Pancreas (tissue), 10 donors: ENCODE measurements at regions not wholly inside any gene's neighbourhood (a gene's known extent, or its start where the extent isn't known, plus 50 kb on each side); places are given as distances from the start of the nearest gene placed in this dataset.
A peak's percentile ranks its signal among the peaks of the same experiment; 100 is the strongest.

Source experiments
- ATAC-seq, 4 donors: fragments of 200-7000 bp; cut with Tn5 transposase; one replicate each; pipeline versions ENCODE4 v1.8.0 to v1.9.1; 2020; ENCODE audit warnings: mild to moderate bottlenecking in 4 of 4, moderate library complexity in 4 of 4
- DNase-seq, 6 donors: peaks; one replicate each; pipeline ENCODE4 v3.0.0-alpha.2; 2020
- FAIRE-seq: peaks from 2 replicates; lab custom pipeline; 2012; peaks lifted over from hg19 to GRCh38; lab: Jason Lieb, UNC
- H3K27ac ChIP-seq, 4 donors: fragments of 200-600 bp; sonication (generic); 1 replicate in 3 of 4; 2 replicates in 1 of 4; pipeline versions ENCODE4 v1.5.0 to v1.8.0; 2020
- H3K27me3 ChIP-seq, 4 donors: fragments of 200-600 bp; one replicate each; pipeline ENCODE4 v1.8.0; 2021
- H3K36me3 ChIP-seq, 3 donors: fragments of 200-600 bp; sonication (generic) in 1 of 3; one replicate each; pipeline versions ENCODE4 v1.5.0 to v1.8.0; 2020 to 2021
- H3K4me1 ChIP-seq, 3 donors: fragments of 200-600 bp; one replicate each; pipeline ENCODE4 v1.8.0; 2021
- H3K4me3 ChIP-seq, 4 donors: fragments of 200-600 bp; sonication (generic) in 2 of 4; one replicate each; pipeline versions ENCODE4 v1.5.0 to v1.8.0; 2020 to 2021
- H3K9me3 ChIP-seq, 4 donors: fragments of 200-600 bp; one replicate each; pipeline ENCODE4 v1.8.0; 2021
- WGBS, 2 donors: extraction: QIAGEN DNeasy Blood & Tissue Kit; methylation state at CpG; one replicate each; pipeline ENCODE4 v1.1.7; 2013; 5-methylcytosine and 5-hydroxymethylcytosine counted together
- intact Hi-C, 3 donors: fragments of 100-400 bp; cut with DNase I; formaldehyde crosslinking; loops; one replicate each; pipeline versions ENCODE4 v1.11.1 to v1.14.2; 2022
- TF ChIP-seq, protein P1 (sequence below), 4 donors: fragments of 200-600 bp; sonication (generic) in 3 of 4; IDR thresholded peaks; one replicate each; pipeline versions ENCODE4 v1.5.0 to v1.8.0; 2021; ENCODE audit warnings: antibody characterized with exemption in 4 of 4
- donor health status: healthy with polysubstance abuse.
- donor health status: DM: no; HTN: no; CAD: no; lungs with moderate emphysema.
- donor health status: DM: no; HTN: no; CAD: no.
- donor health status: control.
- donor health status: control.
- donor health status: Bipolar disorder and iron deficiency.
- donor health status: DM: yes; HTN: yes; CAD: no.
- donor health status: DM: no; HTN: no; CAD: no.
- donor health status: DM: no; HTN: no; CAD: no.
- donor health status: DM: yes; HTN: yes; CAD: no.

DNA sequence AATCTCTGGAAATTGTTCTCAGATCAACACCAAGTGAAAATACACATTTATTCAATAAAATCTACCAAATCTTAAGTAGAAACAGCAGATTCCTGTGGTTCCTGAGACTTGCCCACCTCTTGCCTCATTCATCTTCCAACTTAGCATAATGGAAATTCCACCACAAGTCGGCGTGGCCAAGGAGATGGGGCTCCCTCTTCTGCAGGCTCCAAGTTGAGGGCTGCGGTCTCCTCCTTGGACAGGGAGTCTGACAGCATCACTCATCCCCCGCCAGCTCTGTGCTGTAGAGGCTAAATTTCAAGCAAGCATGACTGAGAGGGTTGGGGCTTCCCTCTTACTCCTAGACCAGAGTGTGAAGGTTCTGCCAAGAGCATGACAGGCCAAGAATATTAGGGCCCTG is 273.7 kb downstream of the DIRAS2 start:
- ATAC-seq (no peak), FAIRE-seq (no peak), DNase-seq (no peak)
- intact Hi-C loops: no loop called here
- Histone ChIP-seq H3K36me3 (no peaks in the 10 kb centered on the region), H3K4me1 (peaks cover 0 to 10% (median 9%) of the 10 kb centered on the region in 3 donors), H3K4me3 (no peak overlapping the region), H3K9me3 (no peaks in the 10 kb centered on the region), H3K27me3 (no peaks in the 10 kb centered on the region), H3K27ac (no peak overlapping the region)
- TF ChIP-seq, protein P1, sequence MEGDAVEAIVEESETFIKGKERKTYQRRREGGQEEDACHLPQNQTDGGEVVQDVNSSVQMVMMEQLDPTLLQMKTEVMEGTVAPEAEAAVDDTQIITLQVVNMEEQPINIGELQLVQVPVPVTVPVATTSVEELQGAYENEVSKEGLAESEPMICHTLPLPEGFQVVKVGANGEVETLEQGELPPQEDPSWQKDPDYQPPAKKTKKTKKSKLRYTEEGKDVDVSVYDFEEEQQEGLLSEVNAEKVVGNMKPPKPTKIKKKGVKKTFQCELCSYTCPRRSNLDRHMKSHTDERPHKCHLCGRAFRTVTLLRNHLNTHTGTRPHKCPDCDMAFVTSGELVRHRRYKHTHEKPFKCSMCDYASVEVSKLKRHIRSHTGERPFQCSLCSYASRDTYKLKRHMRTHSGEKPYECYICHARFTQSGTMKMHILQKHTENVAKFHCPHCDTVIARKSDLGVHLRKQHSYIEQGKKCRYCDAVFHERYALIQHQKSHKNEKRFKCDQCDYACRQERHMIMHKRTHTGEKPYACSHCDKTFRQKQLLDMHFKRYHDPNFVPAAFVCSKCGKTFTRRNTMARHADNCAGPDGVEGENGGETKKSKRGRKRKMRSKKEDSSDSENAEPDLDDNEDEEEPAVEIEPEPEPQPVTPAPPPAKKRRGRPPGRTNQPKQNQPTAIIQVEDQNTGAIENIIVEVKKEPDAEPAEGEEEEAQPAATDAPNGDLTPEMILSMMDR (IDR thresholded peaks at IDR 0.05): no peak
- WGBS, 2 donors: 61 to 65% methylated on average over 4 of the region's 4 CpGs

DNA sequence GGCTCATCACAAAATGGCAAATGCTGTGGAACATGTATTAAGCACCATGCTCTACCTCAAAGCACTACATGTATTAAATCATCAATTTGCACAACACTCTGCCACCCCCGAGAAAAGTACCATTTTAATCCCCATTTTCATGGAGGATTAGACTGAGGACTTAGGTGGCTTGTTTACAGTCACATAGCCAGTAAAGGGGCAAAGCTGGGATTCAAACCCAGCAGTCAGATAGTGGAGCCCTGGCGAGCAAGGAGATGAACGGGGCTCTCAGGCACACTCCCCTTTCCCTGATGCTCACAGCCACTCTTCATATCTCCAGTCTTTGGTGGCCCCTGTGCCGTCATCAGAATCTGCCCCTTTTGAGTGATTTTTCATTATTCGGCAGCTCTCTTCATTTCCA is 262.9 kb downstream of the DIRAS2 start:
- Histone ChIP-seq H3K4me3 (no peak overlapping the region), H3K27ac (no peak overlapping the region), H3K27me3 (no peaks in the 10 kb centered on the region), H3K9me3 (no peaks in the 10 kb centered on the region), H3K36me3 (no peaks in the 10 kb centered on the region), H3K4me1 (no peaks in the 10 kb centered on the region)
- FAIRE-seq (no peak), ATAC-seq (no peak), DNase-seq (no peak)
- TF ChIP-seq, protein P1 (IDR thresholded peaks at IDR 0.05): no peak
- WGBS, 2 donors: 62 to 78% methylated on average over 5 of the region's 5 CpGs
- intact Hi-C loops: no loop called here

DNA sequence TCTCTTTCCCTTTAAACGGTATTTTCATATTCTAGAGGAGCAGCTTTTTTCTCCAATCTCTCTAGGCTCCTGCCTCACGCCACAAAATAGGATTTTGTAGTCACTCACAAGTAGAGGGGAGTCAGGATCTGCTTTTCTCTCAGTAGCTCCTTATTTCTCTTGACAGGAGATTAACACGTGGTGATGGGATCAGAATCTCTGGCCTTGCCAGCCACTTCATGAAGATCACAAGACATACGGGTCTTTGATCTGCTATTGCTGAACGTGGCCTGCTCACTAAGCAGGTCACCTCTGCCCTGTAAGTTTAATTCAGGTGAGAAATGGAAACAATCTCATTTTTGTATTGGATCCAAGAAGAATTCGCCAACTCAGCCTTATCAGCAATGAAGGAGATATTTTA is 257.5 kb downstream of the DIRAS2 start:
- no peak for ATAC-seq
- Histone ChIP-seq H3K9me3 (no peaks in the 10 kb centered on the region), H3K36me3 (no peaks in the 10 kb centered on the region), H3K4me1 (no peaks in the 10 kb centered on the region), H3K27me3 (no peaks in the 10 kb centered on the region), H3K27ac (no peak overlapping the region), H3K4me3 (no peak overlapping the region)
- intact Hi-C loops: no loop called here
- no peak for DNase-seq
- TF ChIP-seq, protein P1 (IDR thresholded peaks at IDR 0.05): no peak
- 46 to 47% methylated on average over 6 of the region's 6 CpGs for WGBS, 2 donors
- no peak for FAIRE-seq

DNA sequence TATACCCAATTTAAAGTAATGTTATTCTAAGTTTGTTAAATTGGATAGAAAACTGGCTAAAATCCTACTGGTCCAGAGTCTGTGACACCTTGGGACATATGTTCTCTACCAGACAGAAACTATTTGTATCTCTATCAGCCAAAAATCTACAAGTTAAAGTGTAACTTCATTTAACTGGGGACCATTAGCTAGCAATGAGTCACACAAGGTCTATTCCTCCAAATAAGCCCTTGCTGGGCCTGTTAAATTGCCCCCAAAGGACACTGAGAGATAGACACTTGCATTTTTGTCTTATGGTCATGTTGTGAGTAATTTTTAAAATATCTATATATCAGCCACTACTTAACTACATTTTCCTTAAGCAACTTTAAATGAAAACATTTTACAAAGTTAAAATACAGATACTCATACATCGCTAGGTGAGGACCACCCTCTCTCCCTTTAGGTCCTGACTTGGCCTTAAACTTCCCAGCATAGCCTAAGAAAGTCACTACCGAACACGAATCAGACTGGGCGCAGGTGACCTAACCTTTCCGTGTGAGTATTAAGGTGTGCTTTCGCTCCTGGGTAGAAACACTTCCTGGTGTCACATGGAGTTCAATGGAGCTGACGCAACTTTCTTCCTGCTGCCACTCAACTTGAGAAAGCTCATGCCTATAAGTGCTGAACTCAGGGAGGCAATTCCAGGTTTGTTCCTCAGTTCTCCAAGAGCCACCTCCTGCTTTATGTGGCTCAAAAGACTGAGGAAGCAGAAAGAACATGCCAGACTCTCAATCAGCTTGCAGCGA is 249.1 kb downstream of the DIRAS2 start:
- DNase-seq (no peak), ATAC-seq (peak in 3 of 4 donors; percentile 51 to 75 (median 59)), FAIRE-seq (no peak)
- peak overlapping the region in 2 of 4 donors; percentile 43 to 67 for H3K27ac ChIP-seq
- 87 to 88% methylated on average over 8 of the region's 8 CpGs for WGBS, 2 donors
- no peak overlapping the region for H3K4me3 ChIP-seq
- H3K9me3 ChIP-seq: no peaks in the 10 kb centered on the region
- peaks cover 0 to 5% (median 0%) of the 10 kb centered on the region in 3 donors for H3K4me1 ChIP-seq
- TF ChIP-seq, protein P1 (IDR thresholded peaks at IDR 0.05): no peak
- intact Hi-C loops: no loop called here
- H3K36me3 ChIP-seq: no peaks in the 10 kb centered on the region
- H3K27me3 ChIP-seq: no peaks in the 10 kb centered on the region

DNA sequence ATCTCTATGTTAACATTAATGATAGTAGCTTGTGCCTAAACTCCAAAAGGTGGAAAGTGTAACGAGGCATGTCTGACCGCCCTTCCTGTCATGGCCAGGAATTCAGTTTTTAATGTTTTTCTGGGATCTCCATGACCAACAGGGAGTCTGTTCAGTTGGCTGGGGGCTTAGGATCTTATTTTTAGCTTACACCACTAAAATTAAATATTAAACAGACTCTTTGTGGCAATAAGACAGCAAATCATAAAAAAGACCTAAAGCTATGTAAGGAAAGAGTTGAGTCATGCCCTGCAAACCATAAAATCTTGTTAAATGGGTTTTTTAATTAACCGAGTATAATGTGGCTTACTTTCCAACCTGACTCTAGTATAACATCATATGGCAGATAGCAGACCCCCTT is 247.8 kb downstream of the DIRAS2 start:
- Histone ChIP-seq H3K27me3 (no peaks in the 10 kb centered on the region), H3K36me3 (no peaks in the 10 kb centered on the region), H3K9me3 (no peaks in the 10 kb centered on the region), H3K4me3 (no peak overlapping the region), H3K27ac (no peak overlapping the region), H3K4me1 (peaks cover 0 to 5% (median 0%) of the 10 kb centered on the region in 3 donors)
- WGBS, 2 donors: 79 to 86% methylated on average over 3 of the region's 3 CpGs
- TF ChIP-seq, protein P1 (IDR thresholded peaks at IDR 0.05): no peak
- intact Hi-C loops: no loop called here
- FAIRE-seq (no peak), ATAC-seq (no peak), DNase-seq (no peak)
